ENCODE measurements at regions not wholly inside any gene's neighbourhood (a gene's known extent, or its start where the extent isn't known, plus 50 kb on each side); places are given as distances from the start of the nearest gene placed in this dataset.

- H3K27ac ChIP-seq, result no peak overlapping the region
- 25 to 38% methylated on average over 2 of the region's 2 CpGs for WGBS, 2 donors
- H3K4me1 ChIP-seq, result no peaks in the 10 kb centered on the region
- ATAC-seq (no peak), DNase-seq (no peak)
- intact Hi-C loops (cut with DNase I), result no loop called here
- H3K27me3 ChIP-seq, result no peaks in the 10 kb centered on the region
- no peak for TF ChIP-seq POLR2A (IDR thresholded peaks at IDR 0.05)
- no peak for TF ChIP-seq CTCF (IDR thresholded peaks at IDR 0.05)
- H3K4me3 ChIP-seq, result no peak overlapping the region
- no peaks in the 10 kb centered on the region for H3K36me3 ChIP-seq (replicated peaks in 1 of 2; ENCODE audit: insufficient read depth in 1 of 2, low read depth in 2 of 2)
- no peaks in the 10 kb centered on the region for H3K9me3 ChIP-seq
These were observed 81.5 kb downstream of the UQCRFS1 start for GRCh38 chr19:29131456-29131855.

GRCh38 chr19:29129148-29129547 is 83.8 kb downstream of the UQCRFS1 start:
- Histone ChIP-seq H3K4me3 (no peak overlapping the region), H3K27ac (no peak overlapping the region), H3K4me1 (no peaks in the 10 kb centered on the region), H3K9me3 (peaks cover 0 to 3% (median 0%) of the 10 kb centered on the region in 3 donors), H3K27me3 (no peaks in the 10 kb centered on the region), H3K36me3 (replicated peaks in 1 of 2; ENCODE audit: insufficient read depth in 1 of 2, low read depth in 2 of 2) (no peaks in the 10 kb centered on the region)
- intact Hi-C loops (cut with DNase I), result no loop called here
- DNase-seq, result no peak
- no peak for ATAC-seq
- WGBS, 2 donors, result 62 to 66% methylated on average over 13 of the region's 13 CpGs
- no peak for TF ChIP-seq CTCF (IDR thresholded peaks at IDR 0.05)
- no peak for TF ChIP-seq POLR2A (IDR thresholded peaks at IDR 0.05)

GRCh38 chr19:29128203-29128602 is 84.7 kb downstream of the UQCRFS1 start:
- Histone ChIP-seq H3K27ac (no peak overlapping the region), H3K4me3 (no peak overlapping the region), H3K4me1 (no peaks in the 10 kb centered on the region), H3K36me3 (replicated peaks in 1 of 2; ENCODE audit: insufficient read depth in 1 of 2, low read depth in 2 of 2) (no peaks in the 10 kb centered on the region), H3K27me3 (no peaks in the 10 kb centered on the region), H3K9me3 (peaks cover 0 to 6% (median 0%) of the 10 kb centered on the region in 3 donors)
- intact Hi-C loops (cut with DNase I), result no loop called here
- no peak for TF ChIP-seq CTCF (IDR thresholded peaks at IDR 0.05)
- TF ChIP-seq POLR2A (IDR thresholded peaks at IDR 0.05), result no peak
- 77 to 78% methylated on average over 8 of the region's 8 CpGs for WGBS, 2 donors
- no peak for DNase-seq
- ATAC-seq, result no peak

- Histone ChIP-seq H3K36me3 (replicated peaks in 1 of 2; ENCODE audit: insufficient read depth in 1 of 2, low read depth in 2 of 2) (no peaks in the 10 kb centered on the region), H3K4me3 (no peak overlapping the region), H3K4me1 (no peaks in the 10 kb centered on the region), H3K27me3 (no peaks in the 10 kb centered on the region), H3K27ac (no peak overlapping the region), H3K9me3 (peaks cover 0 to 6% (median 0%) of the 10 kb centered on the region in 3 donors)
- WGBS, 2 donors, result 74 to 83% methylated on average over 4 to 5 of the region's 5 CpGs
- no peak for DNase-seq
- intact Hi-C loops (cut with DNase I), result no loop called here
- no peak for TF ChIP-seq POLR2A (IDR thresholded peaks at IDR 0.05)
- TF ChIP-seq CTCF (IDR thresholded peaks at IDR 0.05), result no peak
- ATAC-seq, result no peak
These were observed 90.8 kb downstream of the UQCRFS1 start for GRCh38 chr19:29122185-29122584.

- DNase-seq, result peak in 1 of 4 donors; percentile 12
- TF ChIP-seq CTCF (IDR thresholded peaks at IDR 0.05), result no peak
- intact Hi-C loops (cut with DNase I), result no loop called here
- Histone ChIP-seq H3K36me3 (replicated peaks in 1 of 2; ENCODE audit: insufficient read depth in 1 of 2, low read depth in 2 of 2) (no peaks in the 10 kb centered on the region), H3K4me1 (no peaks in the 10 kb centered on the region), H3K9me3 (peaks cover 0 to 6% (median 0%) of the 10 kb centered on the region in 3 donors), H3K27ac (no peak overlapping the region), H3K27me3 (no peaks in the 10 kb centered on the region), H3K4me3 (no peak overlapping the region)
- no peak for ATAC-seq
- WGBS, 2 donors, result 35 to 100% methylated on average over 1 to 3 of the region's 3 CpGs
These were observed 91.3 kb downstream of the UQCRFS1 start for GRCh38 chr19:29121684-29122083.
